Large intestine (tissue), 3 donors: ENCODE measurements at regions not wholly inside any gene's neighbourhood (a gene's known extent, or its start where the extent isn't known, plus 50 kb on each side); places are given as distances from the start of the nearest gene placed in this dataset.

Experiments used
- DNase-seq, 2 donors: peaks; one replicate each; pipeline versions ENCODE4 v3.0.0 to v3.0.0-alpha.2; 2013
- H3K27ac ChIP-seq: one replicate; pipeline ENCODE4 v1.5.1; 2013; ENCODE audit warnings: low read length
- H3K27me3 ChIP-seq: 2 replicates; pipeline ENCODE4 v1.6.1; 2013; ENCODE audit warnings: low read length; ENCODE audit not compliant: control insufficient read depth, insufficient read depth
- H3K36me3 ChIP-seq: 2 replicates; pipeline ENCODE4 v1.6.1; 2013; ENCODE audit warnings: low read length; ENCODE audit not compliant: control insufficient read depth, insufficient read depth
- H3K4me1 ChIP-seq: one replicate; pipeline ENCODE4 v1.6.1; 2013; ENCODE audit warnings: low read length; ENCODE audit not compliant: control insufficient read depth, insufficient read depth
- H3K4me3 ChIP-seq: one replicate; pipeline ENCODE4 v1.5.1; 2013; ENCODE audit warnings: low read length
- H3K9me3 ChIP-seq: one replicate; pipeline ENCODE4 v1.6.1; 2013; ENCODE audit warnings: mild to moderate bottlenecking, low read depth, low read length, moderate library complexity; ENCODE audit not compliant: control insufficient read depth
- WGBS: methylation state at CpG from one replicate; pipeline ENCODE4 v1.1.5; 2013; ENCODE audit warnings: low lambda C conversion rate; ENCODE audit not compliant: insufficient coverage; 5-methylcytosine and 5-hydroxymethylcytosine counted together

DNA sequence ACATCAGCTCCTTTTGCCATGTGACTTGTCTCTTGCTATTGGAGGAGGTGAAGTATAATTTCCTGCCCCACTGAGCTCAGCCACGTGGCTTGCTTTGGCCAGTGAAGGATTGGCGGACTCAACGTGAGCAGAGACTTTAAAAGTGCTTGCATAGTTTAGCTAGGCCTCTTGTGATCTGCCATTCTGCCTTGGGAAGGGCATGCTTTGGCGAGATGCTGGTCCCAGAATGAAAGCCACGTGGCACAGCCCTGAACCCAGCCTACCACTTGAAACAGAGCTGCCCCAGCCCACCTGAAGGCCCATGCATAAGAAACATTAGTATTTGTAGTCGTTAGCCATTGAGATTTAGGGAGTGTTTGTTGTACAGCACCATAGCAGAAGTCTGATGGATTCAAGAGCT is 148.2 kb downstream of the TMEM132E start:
- no peak for DNase-seq
- no peaks in the 10 kb centered on the region for H3K36me3 ChIP-seq
- no peaks in the 10 kb centered on the region for H3K9me3 ChIP-seq
- no peak overlapping the region for H3K27ac ChIP-seq
- peaks cover 4% of the 10 kb centered on the region for H3K27me3 ChIP-seq
- H3K4me3 ChIP-seq, result no peak overlapping the region
- no peaks in the 10 kb centered on the region for H3K4me1 ChIP-seq
- WGBS, result no CpG with 5 or more reads among the region's 6 CpGs

DNA sequence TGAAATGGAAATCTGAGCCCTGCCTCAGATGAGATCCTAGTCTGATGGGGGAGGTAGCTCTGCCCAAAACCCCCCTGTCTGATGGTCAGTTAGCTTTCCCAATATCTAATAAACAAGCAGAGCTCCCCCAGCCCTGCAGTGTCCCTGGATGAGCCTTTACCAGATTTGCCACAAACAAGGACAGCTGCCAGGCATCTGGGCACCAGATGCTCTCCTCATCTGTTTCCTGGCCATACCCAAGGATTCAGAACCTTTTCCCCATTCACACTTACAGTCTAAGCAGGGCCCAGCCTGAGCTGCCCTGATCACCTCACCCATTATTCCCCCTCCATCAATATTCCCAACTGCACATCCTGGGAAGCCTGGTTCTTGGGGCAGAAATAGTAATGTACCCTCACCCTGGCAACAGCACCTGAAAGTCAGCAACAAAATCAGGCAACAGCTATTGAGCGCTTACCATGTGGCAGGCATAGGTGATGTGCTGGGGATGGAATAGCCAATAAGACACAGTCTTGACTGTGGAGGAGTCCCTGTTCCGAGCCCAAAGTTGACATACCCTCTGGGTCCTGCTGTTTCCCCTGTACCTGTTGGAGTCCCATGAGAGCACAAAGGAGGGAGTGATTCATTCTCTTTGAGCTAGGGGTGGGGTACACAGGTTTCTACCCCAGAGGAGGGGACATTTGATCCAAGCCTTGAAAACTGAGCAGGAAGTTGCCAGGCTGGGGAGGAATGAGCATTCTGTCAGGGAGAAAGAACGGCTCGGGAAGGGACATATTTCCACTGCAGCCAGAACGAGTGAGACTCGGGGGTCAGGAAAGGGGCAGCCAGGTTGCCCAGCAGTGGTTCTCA is 147.4 kb downstream of the TMEM132E start:
- H3K9me3 ChIP-seq, result no peaks in the 10 kb centered on the region
- H3K27ac ChIP-seq, result no peak overlapping the region
- H3K36me3 ChIP-seq, result no peaks in the 10 kb centered on the region
- no peaks in the 10 kb centered on the region for H3K4me1 ChIP-seq
- peaks cover 4% of the 10 kb centered on the region for H3K27me3 ChIP-seq
- H3K4me3 ChIP-seq, result no peak overlapping the region
- DNase-seq, result no peak
- no CpG with 5 or more reads among the region's 6 CpGs for WGBS

DNA sequence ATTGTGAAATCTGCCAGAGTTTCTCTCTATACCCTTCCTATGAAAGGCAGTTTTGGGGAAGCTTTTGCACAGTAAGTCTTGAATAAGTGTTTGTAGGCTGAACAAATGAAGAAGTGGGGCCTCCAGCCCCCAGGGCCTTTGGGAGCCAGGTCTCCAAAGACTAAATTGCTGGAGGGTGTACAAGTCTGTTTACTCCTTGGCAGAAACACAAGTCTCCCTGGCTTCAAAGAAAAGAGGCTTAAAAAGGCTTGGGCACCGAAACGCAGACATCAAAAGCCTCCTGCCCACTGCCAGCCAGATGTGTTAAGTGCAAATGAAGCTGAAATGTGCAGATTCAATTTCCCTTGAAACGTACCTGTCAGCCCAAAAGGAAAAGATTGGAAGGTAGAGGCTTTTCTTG is 146.3 kb downstream of the TMEM132E start:
- H3K36me3 ChIP-seq, result no peaks in the 10 kb centered on the region
- no peak overlapping the region for H3K4me3 ChIP-seq
- no peaks in the 10 kb centered on the region for H3K4me1 ChIP-seq
- no peak overlapping the region for H3K27ac ChIP-seq
- WGBS, result no CpG with 5 or more reads among the region's 3 CpGs
- no peaks in the 10 kb centered on the region for H3K9me3 ChIP-seq
- H3K27me3 ChIP-seq, result peaks cover 4% of the 10 kb centered on the region
- no peak for DNase-seq

DNA sequence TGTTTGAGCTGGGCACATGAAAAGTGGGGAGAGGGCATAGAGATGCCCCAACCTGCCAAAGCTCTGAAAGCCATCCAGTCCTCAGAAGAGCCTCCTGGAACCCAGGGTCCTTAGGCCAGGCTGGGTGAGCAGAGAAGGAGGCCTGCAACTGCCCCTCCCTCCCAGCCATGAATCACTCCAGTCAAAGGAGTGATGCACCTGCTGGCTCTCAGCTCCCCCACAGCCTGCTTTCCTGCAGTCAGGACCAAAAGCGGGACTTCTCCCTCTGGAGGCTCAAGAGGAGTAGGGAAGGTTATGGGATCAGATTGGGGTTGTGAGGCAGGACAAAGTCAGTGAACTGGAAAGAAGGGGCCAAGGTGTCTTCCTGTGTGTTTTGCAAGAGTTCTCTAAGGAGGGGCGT is 145.6 kb downstream of the TMEM132E start:
- no peak overlapping the region for H3K4me3 ChIP-seq
- WGBS, result no CpG with 5 or more reads among the region's 2 CpGs
- no peaks in the 10 kb centered on the region for H3K4me1 ChIP-seq
- peaks cover 4% of the 10 kb centered on the region for H3K27me3 ChIP-seq
- no peaks in the 10 kb centered on the region for H3K36me3 ChIP-seq
- H3K27ac ChIP-seq, result no peak overlapping the region
- H3K9me3 ChIP-seq, result no peaks in the 10 kb centered on the region
- no peak for DNase-seq

DNA sequence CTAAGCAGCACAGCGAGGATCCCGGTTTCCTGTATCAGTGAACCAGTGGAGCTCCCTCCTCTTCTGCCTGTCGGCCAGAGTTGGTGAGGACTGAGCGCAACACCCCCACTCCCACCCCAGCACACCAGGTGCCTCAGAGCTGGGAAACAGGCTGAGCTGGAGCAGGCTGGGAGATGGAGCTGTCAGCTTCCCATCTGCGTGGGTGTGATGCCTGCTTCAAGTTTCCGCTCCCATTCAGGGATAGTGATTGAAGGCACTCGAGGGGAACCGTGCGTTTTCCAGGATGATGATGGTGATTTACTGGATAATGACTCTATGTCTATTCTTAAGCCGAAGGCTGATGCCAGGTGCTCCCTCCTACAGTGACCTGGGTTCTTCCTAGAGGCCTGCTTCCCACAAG is 144.5 kb downstream of the TMEM132E start:
- H3K36me3 ChIP-seq, result no peaks in the 10 kb centered on the region
- no CpG with 5 or more reads among the region's 10 CpGs for WGBS
- no peak for DNase-seq
- H3K27me3 ChIP-seq, result peaks cover 4% of the 10 kb centered on the region
- no peak overlapping the region for H3K27ac ChIP-seq
- no peaks in the 10 kb centered on the region for H3K4me1 ChIP-seq
- H3K9me3 ChIP-seq, result no peaks in the 10 kb centered on the region
- H3K4me3 ChIP-seq, result no peak overlapping the region

DNA sequence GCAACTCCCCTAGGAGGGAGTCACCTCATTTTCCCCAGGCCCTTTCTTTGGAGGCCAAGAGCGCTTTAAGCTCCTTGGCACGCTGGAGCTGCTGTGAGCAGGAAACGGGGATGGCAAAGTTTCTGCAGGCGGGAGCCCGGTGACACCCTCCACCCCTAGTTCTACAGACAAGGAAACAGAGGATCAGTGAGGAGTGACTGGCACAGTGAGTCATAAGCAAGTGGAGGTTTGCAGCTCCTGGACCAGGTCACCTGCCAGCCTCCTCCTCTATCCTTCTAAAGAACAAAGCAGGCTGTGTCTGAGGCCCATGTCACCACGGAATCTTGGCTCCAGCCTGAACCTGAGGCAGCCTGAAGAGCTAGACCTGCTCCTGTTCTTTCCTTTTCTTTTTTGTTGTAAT is 141.9 kb downstream of the TMEM132E start:
- no CpG with 5 or more reads among the region's 6 CpGs for WGBS
- Histone ChIP-seq H3K4me1 (no peaks in the 10 kb centered on the region), H3K27me3 (no peaks in the 10 kb centered on the region), H3K4me3 (no peak overlapping the region), H3K9me3 (no peaks in the 10 kb centered on the region), H3K27ac (no peak overlapping the region), H3K36me3 (no peaks in the 10 kb centered on the region)
- no peak for DNase-seq

DNA sequence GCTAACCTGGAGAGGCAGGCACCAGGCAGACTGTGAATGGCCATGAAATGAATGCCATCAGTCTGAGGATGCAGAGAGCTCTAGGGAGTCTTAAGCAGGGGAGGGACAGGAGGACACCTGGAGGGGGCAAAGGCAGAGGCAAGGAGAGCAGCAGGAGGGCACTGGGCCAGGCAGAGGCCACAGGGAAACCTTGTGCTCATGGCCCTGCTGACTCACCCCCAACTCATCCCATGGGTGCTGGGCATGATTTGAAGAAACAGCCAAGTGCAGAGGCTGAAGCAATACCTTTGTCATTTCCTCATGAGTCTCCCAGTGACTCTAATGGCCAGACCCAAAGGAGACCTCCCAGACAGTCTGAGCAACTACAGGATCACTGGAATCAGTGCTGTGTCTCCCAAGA is 141.4 kb downstream of the TMEM132E start:
- H3K4me1 ChIP-seq, result no peaks in the 10 kb centered on the region
- DNase-seq, result no peak
- no peaks in the 10 kb centered on the region for H3K9me3 ChIP-seq
- H3K4me3 ChIP-seq, result no peak overlapping the region
- H3K27me3 ChIP-seq, result no peaks in the 10 kb centered on the region
- H3K27ac ChIP-seq, result no peak overlapping the region
- H3K36me3 ChIP-seq, result no peaks in the 10 kb centered on the region

DNA sequence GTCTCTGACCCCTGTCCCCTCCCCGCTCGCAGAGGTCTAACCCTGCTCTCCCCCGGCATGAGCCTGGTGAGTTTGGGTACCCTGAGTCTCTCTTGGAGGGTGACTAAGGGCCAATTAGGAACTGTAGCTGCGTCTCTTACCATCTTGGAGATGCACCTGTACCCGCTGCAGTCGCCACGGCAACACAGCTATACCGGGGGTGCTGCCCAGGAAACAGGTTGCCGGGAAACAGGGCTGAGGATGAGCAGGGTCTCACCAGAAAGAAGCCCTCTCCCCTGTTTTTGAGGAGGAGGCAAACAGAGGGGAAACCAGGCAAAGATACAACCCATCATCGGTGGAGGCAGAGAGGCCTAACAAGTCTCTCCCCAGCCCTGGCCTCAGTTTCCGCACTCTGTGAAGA is 140.2 kb downstream of the TMEM132E start:
- no peak overlapping the region for H3K27ac ChIP-seq
- DNase-seq, result no peak
- no peaks in the 10 kb centered on the region for H3K4me1 ChIP-seq
- no peak overlapping the region for H3K4me3 ChIP-seq
- H3K36me3 ChIP-seq, result no peaks in the 10 kb centered on the region
- H3K27me3 ChIP-seq, result no peaks in the 10 kb centered on the region
- 60% methylated on average over 1 of the region's 11 CpGs for WGBS
- no peaks in the 10 kb centered on the region for H3K9me3 ChIP-seq

DNA sequence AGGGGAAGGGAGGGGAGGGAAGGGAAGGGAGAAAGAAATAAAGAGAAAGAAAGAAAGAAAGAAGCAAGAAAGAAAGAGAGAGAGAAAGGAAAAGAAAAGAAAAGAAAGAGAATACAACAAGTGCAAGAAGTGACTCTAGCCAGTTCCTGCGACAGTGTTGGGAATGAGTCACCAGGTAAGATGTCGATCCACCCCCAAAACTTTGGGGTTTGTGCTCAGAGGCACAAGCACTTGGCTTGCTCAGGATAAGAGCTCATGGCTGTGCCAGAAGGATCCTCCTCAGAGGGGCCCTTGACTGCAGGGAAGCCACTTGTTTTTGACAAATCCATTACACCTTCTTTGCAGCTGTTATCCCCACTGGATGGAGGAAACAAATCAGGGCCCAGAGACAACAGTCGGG is 137.7 kb downstream of the TMEM132E start:
- H3K9me3 ChIP-seq, result no peaks in the 10 kb centered on the region
- H3K27ac ChIP-seq, result no peak overlapping the region
- 63% methylated on average over 2 of the region's 3 CpGs for WGBS
- H3K36me3 ChIP-seq, result no peaks in the 10 kb centered on the region
- H3K4me1 ChIP-seq, result no peaks in the 10 kb centered on the region
- H3K27me3 ChIP-seq, result peaks cover 3% of the 10 kb centered on the region
- no peak overlapping the region for H3K4me3 ChIP-seq
- no peak for DNase-seq

DNA sequence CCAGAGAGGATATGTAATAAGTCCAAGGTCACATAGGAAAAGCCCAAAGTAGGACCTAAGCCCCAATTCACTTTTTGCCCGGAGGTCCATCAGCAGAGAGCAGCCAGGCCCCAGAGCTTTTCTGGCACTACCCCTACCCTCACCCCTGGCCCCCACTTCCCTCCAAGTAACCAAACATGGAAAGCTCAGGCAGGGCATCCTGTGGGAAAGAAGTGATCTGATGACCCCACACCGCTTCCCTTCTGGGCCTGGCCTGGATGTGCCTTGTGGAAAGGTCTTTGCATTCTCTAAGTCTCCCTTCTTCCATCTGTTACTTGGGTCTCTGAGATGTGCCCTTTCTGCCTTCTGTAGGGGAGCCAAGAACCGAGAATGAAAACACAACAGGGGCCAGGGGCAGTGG is 136.9 kb downstream of the TMEM132E start:
- no peak overlapping the region for H3K27ac ChIP-seq
- no peak overlapping the region for H3K4me3 ChIP-seq
- WGBS, result no CpG with 5 or more reads among the region's 3 CpGs
- DNase-seq, result no peak
- no peaks in the 10 kb centered on the region for H3K36me3 ChIP-seq
- no peaks in the 10 kb centered on the region for H3K9me3 ChIP-seq
- H3K27me3 ChIP-seq, result peaks cover 3% of the 10 kb centered on the region
- no peaks in the 10 kb centered on the region for H3K4me1 ChIP-seq

DNA sequence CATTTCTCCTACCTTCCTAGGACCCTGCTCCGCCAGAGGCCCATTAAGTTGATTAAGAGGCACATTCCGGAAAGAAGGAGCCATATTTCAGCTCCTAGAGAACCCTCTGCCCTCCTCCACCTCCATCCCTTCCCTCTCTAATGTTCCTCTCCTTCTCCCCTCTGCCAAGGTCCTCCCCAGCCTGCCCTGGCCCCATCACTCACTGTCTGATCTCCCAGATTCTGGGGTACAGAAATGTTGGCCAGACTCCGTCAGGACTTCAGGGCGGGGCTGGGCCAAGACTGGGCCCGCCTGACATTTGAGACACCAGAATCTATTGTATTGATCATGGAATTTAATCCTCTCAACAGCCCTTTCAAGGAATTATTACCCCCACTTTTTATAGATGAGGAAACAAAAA is 136.1 kb downstream of the TMEM132E start:
- H3K27ac ChIP-seq, result no peak overlapping the region
- peaks cover 3% of the 10 kb centered on the region for H3K27me3 ChIP-seq
- no peaks in the 10 kb centered on the region for H3K4me1 ChIP-seq
- no peak overlapping the region for H3K4me3 ChIP-seq
- H3K9me3 ChIP-seq, result no peaks in the 10 kb centered on the region
- no peak for DNase-seq
- no CpG with 5 or more reads among the region's 5 CpGs for WGBS
- H3K36me3 ChIP-seq, result no peaks in the 10 kb centered on the region
